PFSK-1 (cell line): ENCODE measurements at regions not wholly inside any gene's neighbourhood (a gene's known extent, or its start where the extent isn't known, plus 50 kb on each side); places are given as distances from the start of the nearest gene placed in this dataset.

Source experiments
- FOXP2 ChIP-seq: optimal IDR thresholded peaks from 2 replicates; pipeline ENCODE3; 2011; ENCODE audit warnings: borderline replicate concordance, control low read depth, inconsistent platforms; ENCODE audit not compliant: insufficient read depth; ENCODE audit errors: extremely low read length, extremely low read depth
- POLR2AphosphoS5 ChIP-seq: IDR thresholded peaks from 2 replicates; pipeline ENCODE4 v1.6.1; 2012; ENCODE audit warnings: low read depth, mild to moderate bottlenecking, control low read depth, low read length, moderate library complexity
- REST ChIP-seq, 2 experiments: IDR thresholded peaks; 2 replicates each; pipeline versions ENCODE4 v1.6.1 to v1.8.0; 2011 to 2012; ENCODE audit warnings: low read depth in 2 of 2, low read length in 2 of 2, control low read depth in 1 of 2, inconsistent platforms in 1 of 2, mild to moderate bottlenecking in 1 of 2, moderate library complexity in 1 of 2; ENCODE audit not compliant: insufficient read depth in 1 of 2
- SIN3A ChIP-seq: IDR thresholded peaks from 2 replicates; pipeline ENCODE4 v1.6.1; 2012; ENCODE audit warnings: mild to moderate bottlenecking, low read length, moderate library complexity, borderline replicate concordance; ENCODE audit not compliant: insufficient read depth
- TAF1 ChIP-seq: IDR thresholded peaks from 2 replicates; pipeline ENCODE4 v1.6.1; 2012; ENCODE audit warnings: low read length, control low read depth, borderline replicate concordance; ENCODE audit not compliant: insufficient read depth

DNA sequence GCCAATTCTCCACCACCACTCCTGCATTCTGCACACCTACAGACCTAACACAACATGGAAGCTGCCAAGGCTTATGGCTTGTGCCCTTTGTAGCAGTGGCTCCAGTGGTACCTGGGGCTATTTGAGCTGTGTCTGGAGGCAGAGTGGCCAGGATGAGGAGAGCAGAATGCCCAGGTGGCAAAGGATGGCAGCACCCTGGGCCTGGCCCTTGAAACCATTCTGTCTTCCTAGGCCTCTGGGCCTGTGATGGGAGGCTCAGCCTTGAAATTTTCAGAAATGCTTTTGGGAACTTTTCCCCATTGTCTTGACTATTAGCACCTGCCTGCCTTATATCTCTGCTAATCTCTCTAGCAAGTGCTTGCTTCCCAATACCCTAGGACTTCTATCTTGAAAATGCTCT lies 241.7 kb downstream of the TMEM167A start:
- TF ChIP-seq POLR2AphosphoS5 = no peak
- TF ChIP-seq SIN3A = no peak
- no peak for TF ChIP-seq REST (IDR thresholded peaks at IDR 0.05; ENCODE audit: insufficient read depth in 1 of 2, low read depth in 2 of 2, low read length in 2 of 2)
- no peak for TF ChIP-seq TAF1
- TF ChIP-seq FOXP2 = no peak

DNA sequence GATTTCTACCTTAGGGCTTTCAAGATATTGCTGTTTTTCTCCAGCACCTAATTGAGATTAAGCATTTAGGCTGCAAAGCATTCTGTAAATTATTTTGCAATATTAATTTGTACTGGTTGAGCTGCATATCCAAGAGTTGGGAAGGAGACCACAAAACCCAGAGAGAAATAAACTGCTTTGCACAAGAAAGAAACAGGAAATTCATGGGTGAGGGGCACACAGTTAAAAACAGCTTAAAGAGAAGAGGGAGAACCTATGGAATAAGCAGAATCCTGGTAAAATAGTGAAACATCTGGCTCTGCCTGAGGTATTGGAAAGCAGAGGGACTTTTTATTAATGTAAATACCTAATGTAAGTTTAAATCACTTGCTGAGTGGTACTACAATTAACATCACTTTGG lies 243.0 kb downstream of the TMEM167A start:
- TF ChIP-seq REST (IDR thresholded peaks at IDR 0.05; ENCODE audit: insufficient read depth in 1 of 2, low read depth in 2 of 2, low read length in 2 of 2) = no peak
- no peak for TF ChIP-seq TAF1
- no peak for TF ChIP-seq POLR2AphosphoS5
- no peak for TF ChIP-seq FOXP2
- TF ChIP-seq SIN3A = no peak

DNA sequence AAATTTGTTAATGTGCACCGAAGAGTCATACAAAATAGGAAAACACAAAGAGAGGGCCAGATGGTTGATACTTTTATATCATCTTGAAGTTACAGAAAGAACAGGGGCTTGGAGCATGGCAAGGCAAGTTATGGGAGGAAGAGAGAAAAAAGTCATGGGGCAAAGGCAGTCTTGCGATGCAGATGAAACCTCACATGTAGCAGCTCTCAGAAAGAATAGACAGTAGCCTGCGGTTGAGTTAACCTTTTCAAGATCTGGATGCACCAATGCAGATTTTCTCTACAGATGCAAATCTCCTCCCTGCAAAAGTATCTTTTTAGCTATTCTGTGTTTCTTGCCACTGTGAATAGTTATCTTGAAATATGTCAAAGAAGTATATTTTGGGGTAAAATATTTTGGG lies 243.9 kb downstream of the TMEM167A start:
- TF ChIP-seq FOXP2 = no peak
- TF ChIP-seq REST (IDR thresholded peaks at IDR 0.05; ENCODE audit: insufficient read depth in 1 of 2, low read depth in 2 of 2, low read length in 2 of 2) = no peak
- no peak for TF ChIP-seq POLR2AphosphoS5
- no peak for TF ChIP-seq TAF1
- TF ChIP-seq SIN3A = no peak

DNA sequence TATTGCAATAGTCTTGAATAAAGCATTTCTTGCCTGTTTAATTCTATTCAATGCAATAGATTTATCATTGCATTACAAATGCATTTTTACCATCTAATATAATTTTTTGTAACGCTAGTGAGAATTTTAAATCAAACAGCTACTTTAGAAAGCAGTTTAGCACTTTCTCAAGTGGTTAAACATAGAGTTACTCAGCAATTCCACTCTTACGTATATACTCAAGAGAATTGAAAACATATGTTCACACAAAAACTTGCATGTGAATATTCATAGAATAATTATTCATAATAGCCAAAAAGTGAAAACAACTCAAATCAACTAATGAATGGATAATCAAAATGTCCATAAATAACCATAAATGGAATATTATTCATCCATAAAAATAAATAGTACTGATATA lies 244.7 kb downstream of the TMEM167A start:
- TF ChIP-seq POLR2AphosphoS5 (no peak), FOXP2 (no peak), TAF1 (no peak), SIN3A (no peak), REST (IDR thresholded peaks at IDR 0.05; ENCODE audit: insufficient read depth in 1 of 2, low read depth in 2 of 2, low read length in 2 of 2) (no peak)

GRCh38 chr5:82828211-82828610 lies 249.0 kb downstream of the TMEM167A start:
- TF ChIP-seq TAF1 (no peak), FOXP2 (no peak), POLR2AphosphoS5 (no peak), SIN3A (no peak), REST (IDR thresholded peaks at IDR 0.05; ENCODE audit: insufficient read depth in 1 of 2, low read depth in 2 of 2, low read length in 2 of 2) (no peak)
